ENCODE measurements at regions not wholly inside any gene's neighbourhood (a gene's known extent, or its start where the extent isn't known, plus 50 kb on each side); places are given as distances from the start of the nearest gene placed in this dataset.

DNA sequence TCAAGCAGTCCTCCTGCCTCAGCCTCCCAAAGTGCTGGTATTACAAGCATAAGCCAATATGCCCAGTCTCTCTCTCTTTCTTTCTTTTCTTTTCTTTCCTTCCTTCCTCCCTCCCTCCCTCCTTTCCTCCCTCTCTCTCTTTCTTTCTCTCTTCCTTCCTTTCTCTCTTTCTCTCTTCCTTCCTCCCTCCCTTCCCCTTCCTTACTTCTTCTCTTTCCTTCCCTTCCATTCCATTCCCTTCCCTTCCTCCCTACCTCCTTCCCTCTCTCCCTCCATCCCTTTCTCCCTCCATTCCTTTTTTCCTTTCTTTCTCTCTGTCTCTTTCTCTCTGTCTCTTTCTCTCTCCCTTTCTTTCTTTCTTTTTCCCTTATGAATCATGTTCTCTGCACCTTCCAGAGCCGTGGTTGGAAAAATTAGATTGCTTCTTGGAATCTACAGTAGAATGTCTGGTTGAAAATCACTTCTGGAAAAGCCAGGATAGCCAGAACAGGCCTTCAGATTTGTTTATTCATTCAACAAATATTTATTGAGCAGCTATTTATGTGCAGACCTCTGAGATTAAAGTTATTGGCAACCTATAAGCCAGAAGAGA, 68.4 kb upstream of the ARHGAP5 start:
- TF ChIP-seq, protein P1, sequence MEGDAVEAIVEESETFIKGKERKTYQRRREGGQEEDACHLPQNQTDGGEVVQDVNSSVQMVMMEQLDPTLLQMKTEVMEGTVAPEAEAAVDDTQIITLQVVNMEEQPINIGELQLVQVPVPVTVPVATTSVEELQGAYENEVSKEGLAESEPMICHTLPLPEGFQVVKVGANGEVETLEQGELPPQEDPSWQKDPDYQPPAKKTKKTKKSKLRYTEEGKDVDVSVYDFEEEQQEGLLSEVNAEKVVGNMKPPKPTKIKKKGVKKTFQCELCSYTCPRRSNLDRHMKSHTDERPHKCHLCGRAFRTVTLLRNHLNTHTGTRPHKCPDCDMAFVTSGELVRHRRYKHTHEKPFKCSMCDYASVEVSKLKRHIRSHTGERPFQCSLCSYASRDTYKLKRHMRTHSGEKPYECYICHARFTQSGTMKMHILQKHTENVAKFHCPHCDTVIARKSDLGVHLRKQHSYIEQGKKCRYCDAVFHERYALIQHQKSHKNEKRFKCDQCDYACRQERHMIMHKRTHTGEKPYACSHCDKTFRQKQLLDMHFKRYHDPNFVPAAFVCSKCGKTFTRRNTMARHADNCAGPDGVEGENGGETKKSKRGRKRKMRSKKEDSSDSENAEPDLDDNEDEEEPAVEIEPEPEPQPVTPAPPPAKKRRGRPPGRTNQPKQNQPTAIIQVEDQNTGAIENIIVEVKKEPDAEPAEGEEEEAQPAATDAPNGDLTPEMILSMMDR (conservative IDR thresholded peaks at IDR 0.05; ENCODE audit: low read depth, low read length): no peak
- TF ChIP-seq POLR2A (IDR thresholded peaks at IDR 0.05; ENCODE audit: low read depth, low read length): no peak
- no peak for TF ChIP-seq CEBPB (IDR thresholded peaks at IDR 0.05; ENCODE audit: low read depth, low read length)
- no peak for TF ChIP-seq RCOR1 (IDR thresholded peaks at IDR 0.05; ENCODE audit: insufficient replicate concordance, low read length)
- no peak for TF ChIP-seq SMC3 (IDR thresholded peaks at IDR 0.05; ENCODE audit: low read depth, low read length)
- TF ChIP-seq FOS (IDR thresholded peaks at IDR 0.05; ENCODE audit: low read depth, low read length): no peak
- no peak for TF ChIP-seq NFE2L2 (IDR thresholded peaks at IDR 0.05; ENCODE audit: low read depth, low read length)
- no peak for TF ChIP-seq RFX5 (IDR thresholded peaks at IDR 0.05; ENCODE audit: low read depth, low read length)
- TF ChIP-seq RAD21 (IDR thresholded peaks at IDR 0.05; ENCODE audit: low read length): no peak
- TF ChIP-seq MAZ (IDR thresholded peaks at IDR 0.05; ENCODE audit: borderline replicate concordance, low read depth, low read length): no peak
